Lung microvascular endothelial cell (primary cell): ENCODE measurements at regions not wholly inside any gene's neighbourhood (a gene's known extent, or its start where the extent isn't known, plus 50 kb on each side); places are given as distances from the start of the nearest gene placed in this dataset.
"Not testable (repeated sequence)": the region's sequence is repeated elsewhere in the genome, so short reads cannot be mapped to it uniquely, and the experiment has no call there.

Experiments
- DNase-seq, 2 donors: peaks; one replicate each; pipeline versions ENCODE4 v3.0.0 to v3.0.0-alpha.2; 2010; ENCODE audit warnings: low read depth in 2 of 2

DNA sequence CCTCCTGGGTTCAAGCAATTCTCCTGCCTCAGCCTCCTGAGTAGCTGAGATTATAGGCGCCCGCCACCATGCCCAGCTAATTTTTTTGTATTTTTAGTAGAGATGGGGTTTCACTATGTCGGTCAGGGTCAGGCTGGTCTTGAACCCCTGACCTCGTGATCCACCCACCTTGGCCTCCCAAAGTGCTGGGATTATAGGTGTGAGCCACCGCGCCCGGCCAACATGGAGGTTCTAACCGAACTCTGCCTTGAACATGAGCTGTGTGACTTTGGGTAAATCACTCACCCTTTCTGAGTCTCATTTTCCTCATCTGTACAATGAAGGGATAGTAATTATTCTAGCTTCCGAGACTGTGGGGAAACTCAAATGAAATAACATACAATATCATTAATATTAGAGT lies 133.5 kb upstream of the RFLNA start:
- not testable (repeated sequence) for DNase-seq

DNA sequence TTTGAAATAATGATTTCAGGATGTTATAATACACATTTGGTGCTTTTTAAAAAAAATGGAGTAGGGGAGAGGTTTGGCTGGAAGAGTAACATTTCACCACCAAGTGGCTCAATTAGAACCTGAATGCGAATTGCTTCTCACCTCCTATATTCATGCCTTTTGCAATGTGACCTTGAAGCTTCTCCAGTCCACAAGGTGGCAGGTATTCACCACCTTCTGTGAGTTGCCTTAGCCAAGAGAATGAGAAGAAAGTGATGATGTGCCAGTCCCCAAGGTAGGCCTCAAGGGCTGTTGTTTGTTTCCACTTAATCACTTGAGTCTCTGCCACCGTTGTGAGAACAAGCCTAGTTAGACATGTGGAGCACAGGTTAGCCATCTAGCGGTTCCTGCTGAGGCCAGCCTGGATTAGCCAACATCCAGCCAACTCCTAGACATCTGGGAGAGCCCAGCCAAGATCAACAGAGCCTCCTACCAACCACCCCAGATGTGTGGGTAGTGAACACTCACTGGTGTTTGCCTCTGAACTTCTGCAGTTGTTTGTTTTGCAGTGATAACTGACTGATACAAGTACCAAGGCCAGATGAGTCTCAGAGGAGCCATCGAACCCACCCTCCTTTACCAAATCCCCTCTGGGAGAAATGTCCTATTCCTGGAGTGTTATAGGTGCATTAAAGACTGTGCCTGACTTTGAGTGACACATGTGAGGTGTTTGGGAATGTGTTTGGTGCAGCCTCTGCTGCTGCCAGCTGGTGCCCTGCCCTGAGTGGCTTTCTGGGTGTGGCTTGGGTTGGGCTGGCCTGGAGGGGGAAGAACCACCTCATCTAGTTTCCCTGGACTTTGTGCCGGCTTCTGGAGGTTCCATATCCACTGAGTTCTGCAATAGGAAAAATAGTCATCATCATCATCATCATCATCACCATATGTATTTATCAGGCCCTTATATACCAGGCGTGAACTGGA lies 132.5 kb upstream of the RFLNA start:
- peak in 1 of 2 donors; percentile 16 for DNase-seq

DNA sequence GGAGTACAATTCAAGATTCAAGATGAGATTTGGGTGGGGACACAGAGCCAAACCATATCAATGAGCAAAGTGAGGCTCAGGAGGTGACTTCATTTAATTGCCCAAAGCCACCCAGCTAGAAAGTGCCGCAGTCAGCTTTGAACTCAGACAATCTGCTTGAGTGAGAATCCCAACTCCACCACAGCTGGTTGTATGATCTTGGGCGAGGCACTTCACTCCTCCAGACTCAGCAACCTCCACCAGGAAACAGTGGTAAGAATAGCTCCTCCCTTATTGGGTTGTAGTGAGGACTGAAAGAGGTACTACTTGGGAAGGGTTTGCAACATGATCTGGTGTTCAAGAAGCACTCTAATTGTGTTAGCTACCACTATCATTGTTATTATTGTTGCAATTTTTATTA lies 129.2 kb upstream of the RFLNA start:
- no peak for DNase-seq

DNA sequence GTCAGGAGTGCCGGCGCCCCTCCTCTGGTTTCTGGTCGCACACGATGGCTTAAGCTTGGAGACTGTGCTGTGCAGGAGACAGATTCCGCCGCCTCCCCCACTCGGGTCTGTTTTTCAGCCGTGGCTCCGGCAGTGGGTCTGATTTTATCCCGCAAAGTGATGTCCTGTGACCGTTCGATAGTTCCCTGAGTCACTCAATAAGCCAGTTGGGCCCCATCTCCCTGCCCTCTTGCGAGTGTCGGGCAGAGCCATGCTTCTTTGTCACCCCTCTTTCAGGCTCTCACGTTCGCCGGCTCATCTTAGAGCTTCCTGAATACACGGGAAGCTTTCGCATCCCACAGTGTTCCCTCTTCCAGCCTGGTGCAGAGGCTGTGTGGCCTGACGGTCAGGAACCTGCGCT lies 127.8 kb upstream of the RFLNA start:
- no peak for DNase-seq

DNA sequence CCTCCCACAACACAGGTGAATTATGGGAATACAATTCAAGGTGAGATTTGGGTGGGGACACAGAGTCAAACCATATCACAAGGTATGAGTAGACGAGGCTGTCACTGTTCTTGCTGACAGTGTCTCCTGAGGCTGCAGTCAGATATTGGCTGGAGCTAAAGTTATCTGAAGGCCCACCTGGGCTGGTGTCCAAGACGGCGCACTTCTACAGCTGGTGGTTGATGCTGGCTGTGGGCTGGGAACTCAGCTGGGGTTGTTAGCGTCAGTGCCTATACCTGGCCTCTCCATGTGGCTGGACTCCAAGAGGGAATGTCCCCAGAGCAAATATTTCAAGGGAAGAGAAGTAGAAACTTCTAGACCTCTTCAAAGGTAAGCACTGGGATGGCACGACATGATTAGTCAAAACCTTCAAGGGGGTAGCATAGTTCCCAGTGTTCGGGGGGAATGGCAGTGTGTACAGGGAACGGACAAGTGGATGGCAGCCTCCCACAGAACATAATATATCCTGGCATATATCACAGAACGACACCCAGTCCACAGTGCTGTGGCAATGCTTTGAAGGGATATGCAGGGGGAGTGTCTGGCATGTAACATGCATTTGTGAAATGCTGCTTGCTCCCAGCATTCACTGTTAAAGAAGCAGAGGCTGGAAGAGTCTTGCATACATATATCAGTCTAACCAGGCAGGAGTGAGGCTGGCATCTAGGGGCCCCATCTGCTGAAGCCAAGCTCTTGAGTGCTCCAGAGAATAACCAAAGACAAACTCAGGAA lies 126.7 kb upstream of the RFLNA start:
- no peak for DNase-seq

DNA sequence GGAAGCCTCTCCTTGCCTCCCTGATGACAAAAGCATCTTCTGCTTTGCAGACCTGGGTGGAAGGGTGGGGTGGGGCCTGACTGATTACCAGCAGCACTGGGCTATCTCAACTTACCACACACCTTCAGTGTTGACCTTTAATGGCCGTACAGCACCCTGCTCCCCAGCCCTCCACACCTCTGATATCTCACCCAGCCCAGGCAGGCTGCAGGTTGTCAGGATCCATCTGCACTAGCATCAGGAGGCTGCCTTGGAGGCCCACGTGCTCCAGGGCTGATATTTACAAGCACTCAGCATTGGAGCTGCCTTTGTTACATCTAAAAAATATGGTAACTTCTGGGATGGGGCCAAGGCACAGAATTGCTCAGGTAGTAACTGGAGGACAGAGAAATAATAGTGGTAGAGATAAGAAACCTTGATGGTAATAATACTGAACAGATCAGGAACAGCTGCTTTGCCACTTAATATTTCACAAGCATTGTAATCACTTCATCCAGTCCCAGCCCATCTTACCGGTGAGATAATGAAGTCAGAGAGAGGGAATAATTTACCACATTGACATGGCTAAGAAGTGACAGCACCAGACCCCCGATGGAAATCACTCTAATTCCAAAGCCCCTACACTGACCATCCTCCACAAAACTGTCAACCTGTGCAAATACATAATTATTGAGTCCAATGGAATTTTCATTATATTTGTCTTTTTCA lies 125.2 kb upstream of the RFLNA start:
- no peak for DNase-seq

DNA sequence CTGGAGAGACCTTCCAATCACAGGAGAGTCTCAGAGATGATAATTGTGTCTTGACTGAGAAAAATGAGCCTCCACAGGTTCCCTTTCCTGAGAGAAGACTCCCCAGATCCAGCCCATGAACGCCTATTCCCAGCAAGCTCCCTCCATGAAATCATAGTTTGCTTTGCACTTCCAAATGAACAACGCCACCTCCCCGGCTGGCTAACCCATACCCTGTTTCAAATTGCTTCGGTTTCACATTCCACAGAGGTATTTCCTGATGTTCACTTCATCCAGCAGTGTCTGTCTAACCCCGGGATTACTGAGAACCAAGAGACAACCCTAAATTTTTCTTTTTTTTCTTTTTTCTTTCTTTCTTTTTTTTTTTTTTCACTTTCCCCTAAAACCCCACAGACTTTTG lies 124.1 kb upstream of the RFLNA start:
- DNase-seq: no peak

DNA sequence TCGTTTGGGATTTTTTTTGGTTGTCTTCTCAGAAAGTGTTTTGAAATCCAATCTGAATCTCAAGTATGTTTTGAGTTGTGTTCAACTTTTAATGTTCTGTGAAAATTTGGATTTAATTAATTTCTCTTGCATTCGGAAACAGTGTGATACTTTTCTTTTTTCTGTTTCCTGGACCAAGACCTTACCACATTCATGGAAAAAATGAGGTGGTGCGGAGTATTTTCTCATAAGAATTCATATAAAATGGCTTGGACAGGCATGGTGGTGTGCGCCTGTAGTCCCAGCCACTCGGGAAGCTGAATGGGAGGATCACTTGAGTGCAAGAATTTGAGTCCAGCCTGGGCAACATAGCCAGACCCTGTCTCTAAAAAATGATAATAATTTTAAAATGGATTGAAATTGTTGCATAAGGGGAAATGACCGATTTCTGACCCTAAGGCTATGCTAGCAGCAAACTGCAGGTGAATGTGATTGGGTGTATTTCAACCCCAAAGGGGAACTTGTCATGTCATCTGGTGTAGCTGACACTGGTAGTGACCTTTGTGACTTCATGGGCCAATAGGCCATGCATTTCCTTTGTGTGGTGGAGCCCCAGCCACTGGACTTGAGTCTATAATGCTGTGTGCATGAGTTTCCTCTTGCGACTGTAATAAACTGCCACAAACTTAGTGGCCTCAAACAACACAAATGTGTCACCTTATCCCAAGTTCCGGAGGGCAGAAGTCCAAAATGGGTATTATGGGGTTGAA lies 123.5 kb upstream of the RFLNA start:
- no peak for DNase-seq

DNA sequence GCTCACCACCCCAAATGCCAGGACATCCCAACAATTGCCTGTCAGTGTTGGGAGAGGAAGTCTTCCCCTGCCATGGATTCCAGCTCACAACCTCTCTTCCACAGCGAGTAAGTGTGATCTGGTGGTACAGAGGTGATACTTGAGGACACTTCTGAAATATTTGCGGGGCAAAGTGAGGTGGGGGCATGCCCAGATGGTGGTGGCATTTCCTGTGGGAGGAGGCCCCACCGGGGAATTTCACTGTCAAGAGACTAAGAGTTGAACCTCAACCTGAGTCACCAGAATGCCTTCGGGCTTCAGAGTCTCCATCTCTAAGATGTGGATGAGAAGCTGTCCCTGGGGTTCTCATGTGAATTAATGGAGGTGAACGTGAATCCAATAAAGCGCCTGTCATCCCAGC lies 122.3 kb upstream of the RFLNA start:
- no peak for DNase-seq

DNA sequence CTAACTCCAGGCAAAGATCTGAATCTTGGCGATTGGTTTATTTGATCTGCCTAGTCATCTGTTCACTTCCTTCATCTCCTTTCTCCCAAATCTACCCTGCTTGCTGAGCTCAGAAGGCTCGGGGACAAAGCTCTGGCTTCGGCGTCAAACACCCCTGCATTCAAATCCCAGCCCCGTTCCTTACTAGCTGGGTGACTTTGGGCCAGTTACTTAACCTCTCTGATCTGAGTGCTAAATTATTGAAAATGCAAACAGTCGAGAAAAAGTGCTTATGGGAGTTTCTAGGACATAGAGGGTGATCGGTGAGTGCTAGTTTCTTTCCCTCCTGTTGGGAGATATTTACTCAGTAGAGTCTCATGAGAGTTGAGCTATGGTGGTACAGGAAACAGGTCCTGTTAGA lies 121.2 kb upstream of the RFLNA start:
- DNase-seq: no peak

DNA sequence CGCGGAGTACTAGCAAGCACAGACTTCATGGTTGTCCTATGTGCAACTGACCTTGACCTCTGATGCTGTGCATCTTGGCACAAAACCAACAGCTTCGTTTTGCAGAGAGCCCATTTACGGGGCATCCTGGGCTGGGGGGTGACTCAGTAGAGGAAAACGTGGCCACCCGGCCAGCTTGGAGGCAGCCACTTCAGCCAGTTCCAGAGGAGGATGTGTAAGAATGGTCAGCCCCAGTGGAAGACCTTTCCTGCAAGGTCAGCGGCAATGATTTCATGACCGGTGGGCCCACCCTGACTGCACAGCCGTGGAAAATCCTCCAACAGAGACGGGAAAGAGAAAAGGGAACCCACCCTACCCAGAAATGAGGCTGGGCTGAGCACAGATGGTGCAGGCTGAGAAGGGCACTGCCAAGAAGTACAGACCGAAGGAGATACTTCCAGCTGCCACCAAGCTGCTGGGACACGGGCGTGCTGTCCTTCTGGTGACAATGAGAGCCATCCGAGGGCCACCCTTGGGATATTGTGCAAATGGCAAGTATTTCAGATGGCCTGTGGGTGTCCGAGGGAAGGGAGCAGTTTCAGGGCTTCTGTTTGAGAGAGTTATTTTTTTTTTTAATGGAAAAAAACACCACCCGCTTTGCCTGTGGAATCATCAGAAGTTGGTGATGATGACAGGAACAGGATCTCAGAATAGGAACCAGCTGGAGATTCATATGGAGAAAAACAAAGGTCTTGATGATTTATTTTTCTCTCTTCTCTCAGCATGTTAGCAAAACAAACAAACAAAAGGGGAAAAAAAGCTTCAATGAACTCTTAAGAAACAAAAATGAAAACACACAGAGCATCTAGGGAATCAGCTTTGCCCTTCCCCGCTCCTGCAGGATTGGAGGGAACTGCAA lies 120.2 kb upstream of the RFLNA start:
- peak in 1 of 2 donors; percentile 7 for DNase-seq

DNA sequence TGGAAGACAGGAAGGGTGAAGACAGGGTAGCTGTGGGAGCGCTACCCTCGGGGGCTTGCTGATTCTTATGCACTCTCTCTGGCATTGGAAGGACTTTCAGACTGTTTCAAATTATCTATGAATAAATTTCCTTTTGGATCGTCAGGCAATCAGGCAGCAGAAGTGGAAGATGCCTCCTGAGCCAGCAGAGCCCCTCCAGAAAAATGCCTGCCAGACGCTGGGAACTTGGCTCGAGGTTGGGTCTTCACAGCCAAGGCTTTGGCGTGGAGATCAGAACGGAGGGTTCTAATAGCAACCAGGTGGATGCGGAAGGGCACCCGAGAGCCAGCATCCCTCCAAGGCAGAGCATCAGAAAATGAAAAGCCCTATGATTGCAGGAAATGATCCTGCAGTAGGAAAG lies 119.2 kb upstream of the RFLNA start:
- no peak for DNase-seq

DNA sequence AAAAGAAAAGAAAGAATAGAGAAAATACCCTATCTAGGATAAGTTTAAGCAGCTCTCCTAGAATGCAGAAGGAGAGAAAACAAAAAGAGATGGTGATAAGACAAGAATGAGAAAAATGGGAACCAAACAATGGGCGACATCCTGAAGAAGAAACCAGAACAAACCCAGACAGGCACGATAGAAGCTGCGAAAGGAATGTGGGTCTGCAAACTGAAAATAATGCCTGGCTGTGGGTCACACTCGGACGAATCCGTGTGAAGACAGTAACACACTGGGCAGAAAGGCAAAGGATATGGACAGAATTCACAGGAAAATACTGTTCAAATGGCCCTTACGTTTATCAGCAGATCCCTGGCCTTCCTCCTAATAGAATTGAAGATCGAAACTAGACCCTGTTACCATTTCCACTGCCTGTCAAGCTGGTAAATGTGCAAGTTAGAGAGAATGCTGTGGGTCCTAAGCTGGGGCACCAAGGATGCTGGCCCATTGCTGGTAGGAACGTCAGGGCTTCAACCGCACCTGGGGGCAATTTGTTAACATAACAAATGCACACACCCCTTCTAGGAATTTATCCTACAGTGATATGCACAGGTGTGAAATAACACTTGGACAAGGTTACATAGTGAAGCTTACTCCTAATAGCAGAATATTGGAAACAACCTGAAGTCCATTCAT lies 117.5 kb upstream of the RFLNA start:
- DNase-seq: no peak

DNA sequence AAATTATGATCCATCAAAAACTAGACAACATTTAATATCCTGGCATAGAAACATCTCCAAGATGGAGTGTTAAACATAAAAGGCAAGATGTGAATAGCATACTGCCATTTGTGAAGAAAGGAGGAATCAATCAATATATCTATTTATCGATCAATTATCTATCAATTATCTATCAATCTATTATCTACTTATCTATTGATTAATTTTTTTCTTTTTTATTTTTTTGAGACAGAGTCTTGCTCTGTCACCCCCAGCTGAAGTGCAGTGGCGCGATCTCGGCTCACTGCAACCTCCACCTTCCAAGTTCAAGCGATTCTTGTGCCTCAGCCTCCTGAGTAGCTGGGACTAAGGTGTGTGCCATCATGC lies 117.0 kb upstream of the RFLNA start:
- DNase-seq: no peak

DNA sequence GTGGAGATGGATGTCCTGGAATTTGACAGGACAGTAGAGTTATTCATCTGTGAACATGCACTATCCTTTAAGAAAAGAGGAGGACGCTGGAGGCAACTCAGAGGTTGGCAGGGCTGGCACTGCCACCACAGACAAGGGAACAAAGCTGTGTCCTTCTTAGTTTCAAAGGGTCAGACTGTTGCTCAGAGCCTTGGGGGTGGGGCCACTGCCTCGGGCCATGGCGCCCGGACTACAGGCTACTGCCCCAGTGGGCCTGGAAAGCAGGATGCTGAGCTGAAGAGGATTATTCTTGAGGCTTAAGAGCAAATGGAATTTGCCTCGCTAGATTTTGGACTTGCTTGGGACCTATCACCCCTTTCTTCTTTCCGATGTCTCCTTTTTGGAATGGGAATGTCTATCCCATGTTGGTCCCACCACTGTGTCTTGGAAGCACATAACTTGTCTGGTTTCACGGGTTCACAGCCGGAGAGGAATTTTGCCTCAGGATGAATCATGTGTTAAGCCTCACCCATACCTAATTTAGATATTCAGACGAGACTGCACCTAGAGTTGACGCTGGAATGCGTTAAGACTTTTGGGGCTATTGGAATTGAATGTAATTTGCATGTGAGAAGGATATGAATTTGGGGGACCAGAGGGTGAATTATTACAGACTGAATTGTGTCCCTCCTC lies 114.8 kb upstream of the RFLNA start:
- no peak for DNase-seq

DNA sequence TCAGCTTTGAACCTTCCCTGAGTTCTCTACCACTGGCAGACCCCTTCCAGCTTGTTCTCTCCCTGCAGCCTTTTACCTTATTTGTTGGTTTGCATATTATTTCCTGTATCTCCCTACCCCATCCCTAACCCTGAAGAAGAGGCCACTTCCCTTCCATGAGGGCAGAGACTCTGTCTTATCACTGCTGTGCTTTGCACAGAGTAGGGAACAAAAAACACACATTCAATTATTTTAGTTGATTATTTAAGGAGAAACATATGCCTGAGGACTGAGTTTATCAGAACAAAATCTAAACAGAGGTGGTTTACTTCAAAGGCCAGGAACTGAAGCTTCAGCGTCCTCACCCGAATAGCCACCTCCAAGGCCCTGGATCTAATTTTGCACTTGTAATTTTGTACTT lies 111.7 kb upstream of the RFLNA start:
- no peak for DNase-seq

DNA sequence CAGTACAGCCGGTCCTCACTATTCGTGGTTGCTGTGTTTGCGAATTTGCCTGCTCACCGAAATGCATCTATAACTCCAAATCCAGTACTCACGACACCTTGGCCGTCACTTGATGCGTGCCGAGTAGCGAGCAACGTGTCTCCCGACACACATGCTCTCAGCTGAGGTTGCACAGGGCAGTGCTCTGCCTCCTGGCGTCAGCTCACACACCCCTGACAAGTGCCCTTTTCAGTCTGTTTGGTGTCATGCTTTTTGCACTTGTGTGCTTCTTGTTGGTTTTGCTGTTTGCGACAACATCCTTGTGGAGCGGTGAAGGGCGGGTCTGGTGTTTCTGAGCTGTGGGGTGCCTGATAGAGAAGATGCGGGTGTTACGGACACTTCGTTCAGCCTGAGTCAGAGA lies 110.4 kb upstream of the RFLNA start:
- DNase-seq: no peak

DNA sequence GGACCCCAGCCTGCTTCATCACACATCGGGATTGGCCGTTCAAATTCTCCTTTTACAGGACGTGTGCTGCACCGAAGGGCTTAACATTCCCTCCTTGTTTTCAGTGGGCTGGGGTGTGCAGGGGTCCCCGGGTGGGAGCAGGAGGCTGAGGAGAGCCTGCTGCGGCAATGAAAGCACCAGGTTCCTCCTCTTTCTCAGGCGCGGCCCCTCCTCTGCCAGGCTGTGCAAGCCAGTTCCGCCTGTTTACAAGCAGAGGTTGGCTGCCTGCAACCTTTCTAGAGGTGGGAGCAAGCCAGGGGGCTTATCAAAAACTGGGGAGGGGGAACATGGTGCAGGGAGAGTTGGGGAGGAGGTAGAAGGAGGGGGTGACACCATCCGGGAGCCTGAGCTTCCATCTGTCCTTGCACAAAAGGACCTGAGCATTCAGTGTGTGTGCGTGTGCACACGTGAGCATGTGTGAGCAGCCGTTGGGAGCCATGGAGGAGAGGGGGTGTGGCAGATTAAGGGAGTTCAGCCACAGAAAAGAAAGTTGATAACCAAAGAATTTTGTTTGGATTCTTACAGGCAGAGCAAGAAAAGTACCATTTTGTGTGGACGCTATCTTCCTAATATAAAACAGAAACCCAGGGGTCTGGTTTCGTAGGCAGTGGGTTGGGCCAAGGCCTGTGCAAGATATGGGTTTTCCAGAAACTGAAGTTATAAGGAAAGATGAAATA lies 108.8 kb upstream of the RFLNA start:
- DNase-seq: no peak

DNA sequence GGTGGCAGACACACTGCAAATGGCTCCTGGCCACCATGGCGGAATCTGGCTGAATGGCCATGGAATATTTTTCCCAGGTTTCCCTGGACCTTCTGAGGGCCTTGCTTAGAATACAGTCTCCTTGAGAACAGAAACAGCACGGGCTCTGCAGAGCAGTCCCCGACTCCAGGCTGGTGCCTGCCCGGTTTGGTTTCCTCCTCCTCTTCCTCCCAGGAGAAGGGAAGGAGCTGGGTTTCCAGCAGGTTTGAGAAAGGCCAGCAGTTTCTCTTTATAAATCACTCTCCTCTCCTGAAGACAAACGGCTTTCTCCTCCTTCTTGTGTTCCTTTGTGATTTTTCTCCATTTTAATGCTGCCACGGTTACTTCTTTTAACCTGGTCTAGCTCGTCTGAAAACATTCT lies 106.8 kb upstream of the RFLNA start:
- DNase-seq: no peak
